Neural cell (in vitro differentiated cells): ENCODE measurements at regions not wholly inside any gene's neighbourhood (a gene's known extent, or its start where the extent isn't known, plus 50 kb on each side); places are given as distances from the start of the nearest gene placed in this dataset.

Experiments
- EZH2 ChIP-seq: fragments of 200-600, 300-800 bp; shearing (Covaris generic), sonication (generic); IDR thresholded peaks from 2 replicates; pipeline ENCODE4 v1.6.1; 2014; ENCODE audit warnings: antibody characterized with exemption, low read length, borderline replicate concordance, mild to moderate bottlenecking; ENCODE audit not compliant: insufficient read depth, poor library complexity, severe bottlenecking
- RAD21 ChIP-seq: fragments of 450-650 bp; conservative IDR thresholded peaks from 2 replicates; pipeline ENCODE4 v1.6.1; 2014; ENCODE audit warnings: antibody characterized with exemption, mild to moderate bottlenecking, moderate library complexity
- TF ChIP-seq, protein P1 (sequence below): IDR thresholded peaks from 2 replicates; pipeline ENCODE4 v1.6.1; 2012; ENCODE audit warnings: borderline replicate concordance
- TF ChIP-seq, protein P2 (sequence below): fragments of 450-650 bp; IDR thresholded peaks from 2 replicates; pipeline ENCODE4 v1.5.1; 2014; ENCODE audit warnings: antibody characterized with exemption, mild to moderate bottlenecking, moderate library complexity; ENCODE audit not compliant: poor library complexity, severe bottlenecking

DNA sequence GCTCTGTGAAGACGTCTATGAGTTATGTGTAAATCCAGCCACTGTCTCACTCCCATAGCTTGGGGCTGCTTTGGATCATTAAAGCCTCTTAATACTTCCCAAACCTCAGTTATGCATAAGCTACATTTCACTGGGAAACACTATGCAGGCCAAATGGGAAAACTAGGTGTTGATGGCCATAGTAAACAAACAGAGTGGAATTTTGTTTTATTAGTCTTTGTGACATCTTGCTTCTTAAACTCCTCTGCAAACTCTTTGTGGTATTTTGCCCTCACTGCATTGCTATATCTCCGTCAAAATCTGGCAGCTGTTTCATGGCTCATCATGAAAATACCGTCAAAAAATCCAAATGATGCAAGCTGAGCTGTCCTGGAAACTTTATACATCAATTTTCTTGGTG is 167.2 kb upstream of the HMHB1 start:
- TF ChIP-seq, protein P1, sequence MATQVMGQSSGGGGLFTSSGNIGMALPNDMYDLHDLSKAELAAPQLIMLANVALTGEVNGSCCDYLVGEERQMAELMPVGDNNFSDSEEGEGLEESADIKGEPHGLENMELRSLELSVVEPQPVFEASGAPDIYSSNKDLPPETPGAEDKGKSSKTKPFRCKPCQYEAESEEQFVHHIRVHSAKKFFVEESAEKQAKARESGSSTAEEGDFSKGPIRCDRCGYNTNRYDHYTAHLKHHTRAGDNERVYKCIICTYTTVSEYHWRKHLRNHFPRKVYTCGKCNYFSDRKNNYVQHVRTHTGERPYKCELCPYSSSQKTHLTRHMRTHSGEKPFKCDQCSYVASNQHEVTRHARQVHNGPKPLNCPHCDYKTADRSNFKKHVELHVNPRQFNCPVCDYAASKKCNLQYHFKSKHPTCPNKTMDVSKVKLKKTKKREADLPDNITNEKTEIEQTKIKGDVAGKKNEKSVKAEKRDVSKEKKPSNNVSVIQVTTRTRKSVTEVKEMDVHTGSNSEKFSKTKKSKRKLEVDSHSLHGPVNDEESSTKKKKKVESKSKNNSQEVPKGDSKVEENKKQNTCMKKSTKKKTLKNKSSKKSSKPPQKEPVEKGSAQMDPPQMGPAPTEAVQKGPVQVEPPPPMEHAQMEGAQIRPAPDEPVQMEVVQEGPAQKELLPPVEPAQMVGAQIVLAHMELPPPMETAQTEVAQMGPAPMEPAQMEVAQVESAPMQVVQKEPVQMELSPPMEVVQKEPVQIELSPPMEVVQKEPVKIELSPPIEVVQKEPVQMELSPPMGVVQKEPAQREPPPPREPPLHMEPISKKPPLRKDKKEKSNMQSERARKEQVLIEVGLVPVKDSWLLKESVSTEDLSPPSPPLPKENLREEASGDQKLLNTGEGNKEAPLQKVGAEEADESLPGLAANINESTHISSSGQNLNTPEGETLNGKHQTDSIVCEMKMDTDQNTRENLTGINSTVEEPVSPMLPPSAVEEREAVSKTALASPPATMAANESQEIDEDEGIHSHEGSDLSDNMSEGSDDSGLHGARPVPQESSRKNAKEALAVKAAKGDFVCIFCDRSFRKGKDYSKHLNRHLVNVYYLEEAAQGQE: no peak
- TF ChIP-seq RAD21 (no peak), EZH2 (no peak)
- TF ChIP-seq, protein P2, sequence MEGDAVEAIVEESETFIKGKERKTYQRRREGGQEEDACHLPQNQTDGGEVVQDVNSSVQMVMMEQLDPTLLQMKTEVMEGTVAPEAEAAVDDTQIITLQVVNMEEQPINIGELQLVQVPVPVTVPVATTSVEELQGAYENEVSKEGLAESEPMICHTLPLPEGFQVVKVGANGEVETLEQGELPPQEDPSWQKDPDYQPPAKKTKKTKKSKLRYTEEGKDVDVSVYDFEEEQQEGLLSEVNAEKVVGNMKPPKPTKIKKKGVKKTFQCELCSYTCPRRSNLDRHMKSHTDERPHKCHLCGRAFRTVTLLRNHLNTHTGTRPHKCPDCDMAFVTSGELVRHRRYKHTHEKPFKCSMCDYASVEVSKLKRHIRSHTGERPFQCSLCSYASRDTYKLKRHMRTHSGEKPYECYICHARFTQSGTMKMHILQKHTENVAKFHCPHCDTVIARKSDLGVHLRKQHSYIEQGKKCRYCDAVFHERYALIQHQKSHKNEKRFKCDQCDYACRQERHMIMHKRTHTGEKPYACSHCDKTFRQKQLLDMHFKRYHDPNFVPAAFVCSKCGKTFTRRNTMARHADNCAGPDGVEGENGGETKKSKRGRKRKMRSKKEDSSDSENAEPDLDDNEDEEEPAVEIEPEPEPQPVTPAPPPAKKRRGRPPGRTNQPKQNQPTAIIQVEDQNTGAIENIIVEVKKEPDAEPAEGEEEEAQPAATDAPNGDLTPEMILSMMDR: no peak
